Peyer's patch (tissue), 4 donors: ENCODE measurements at regions not wholly inside any gene's neighbourhood (a gene's known extent, or its start where the extent isn't known, plus 50 kb on each side); places are given as distances from the start of the nearest gene placed in this dataset.

Experiments used
- POLR2A ChIP-seq, 2 donors: fragments of 450-650 bp; IDR thresholded peaks; one replicate each; pipeline ENCODE4 v1.5.1; 2017; ENCODE audit warnings: antibody characterized with exemption in 2 of 2, mild to moderate bottlenecking in 2 of 2, moderate library complexity in 2 of 2
- TF ChIP-seq, protein P1 (sequence below), 6 experiments: fragments of 450-650 bp in 4 of 6; fragments of 200-600 bp in 2 of 6; sonication (generic) in 1 of 6; IDR thresholded peaks; one replicate each; pipeline ENCODE4 v1.5.1; 2017 to 2019; ENCODE audit warnings: antibody characterized with exemption in 6 of 6, mild to moderate bottlenecking in 3 of 6, moderate library complexity in 1 of 6

DNA sequence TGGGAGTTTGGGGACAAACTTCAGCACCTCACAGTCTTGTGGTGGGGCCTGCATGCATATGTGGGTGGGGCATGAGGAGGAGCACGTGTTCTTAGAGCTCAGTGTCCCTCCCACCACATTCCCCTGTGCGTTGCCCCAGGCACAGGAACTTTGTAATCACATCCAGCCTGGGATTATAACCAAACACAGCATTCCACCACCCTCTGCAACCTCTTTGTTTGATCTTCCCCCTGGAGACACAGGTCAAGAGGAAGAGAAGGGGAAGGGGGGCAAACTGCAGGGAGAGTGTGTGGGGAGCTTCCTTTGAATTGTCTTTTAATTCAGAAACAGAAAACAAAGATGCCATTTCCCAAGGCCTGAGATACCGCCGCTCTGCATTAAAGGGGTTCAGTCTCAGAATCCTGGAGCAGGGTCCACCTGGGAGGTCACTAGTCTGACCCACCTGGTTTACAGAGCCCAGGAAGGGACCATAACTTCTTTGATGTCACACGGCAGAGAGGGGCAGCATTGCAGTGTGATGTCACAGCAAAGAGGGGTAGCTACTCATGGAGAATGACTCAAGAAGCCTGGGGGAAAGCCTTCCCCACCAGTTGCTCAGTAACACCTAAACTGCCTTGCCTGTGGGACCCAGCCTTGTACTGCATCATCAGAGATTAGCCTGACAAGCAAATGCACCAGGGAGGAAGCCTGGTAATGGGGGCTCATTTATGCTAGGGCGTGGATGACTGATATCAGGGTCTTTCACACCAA lies 106.3 kb upstream of the RNU6-1 start:
- TF ChIP-seq, protein P1, sequence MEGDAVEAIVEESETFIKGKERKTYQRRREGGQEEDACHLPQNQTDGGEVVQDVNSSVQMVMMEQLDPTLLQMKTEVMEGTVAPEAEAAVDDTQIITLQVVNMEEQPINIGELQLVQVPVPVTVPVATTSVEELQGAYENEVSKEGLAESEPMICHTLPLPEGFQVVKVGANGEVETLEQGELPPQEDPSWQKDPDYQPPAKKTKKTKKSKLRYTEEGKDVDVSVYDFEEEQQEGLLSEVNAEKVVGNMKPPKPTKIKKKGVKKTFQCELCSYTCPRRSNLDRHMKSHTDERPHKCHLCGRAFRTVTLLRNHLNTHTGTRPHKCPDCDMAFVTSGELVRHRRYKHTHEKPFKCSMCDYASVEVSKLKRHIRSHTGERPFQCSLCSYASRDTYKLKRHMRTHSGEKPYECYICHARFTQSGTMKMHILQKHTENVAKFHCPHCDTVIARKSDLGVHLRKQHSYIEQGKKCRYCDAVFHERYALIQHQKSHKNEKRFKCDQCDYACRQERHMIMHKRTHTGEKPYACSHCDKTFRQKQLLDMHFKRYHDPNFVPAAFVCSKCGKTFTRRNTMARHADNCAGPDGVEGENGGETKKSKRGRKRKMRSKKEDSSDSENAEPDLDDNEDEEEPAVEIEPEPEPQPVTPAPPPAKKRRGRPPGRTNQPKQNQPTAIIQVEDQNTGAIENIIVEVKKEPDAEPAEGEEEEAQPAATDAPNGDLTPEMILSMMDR (IDR thresholded peaks at IDR 0.05) = no peak
- no peak for TF ChIP-seq POLR2A (IDR thresholded peaks at IDR 0.05)
